ENCODE measurements at regions not wholly inside any gene's neighbourhood (a gene's known extent, or its start where the extent isn't known, plus 50 kb on each side); places are given as distances from the start of the nearest gene placed in this dataset.
A peak's percentile ranks its signal among the peaks of the same experiment; 100 is the strongest.

DNA sequence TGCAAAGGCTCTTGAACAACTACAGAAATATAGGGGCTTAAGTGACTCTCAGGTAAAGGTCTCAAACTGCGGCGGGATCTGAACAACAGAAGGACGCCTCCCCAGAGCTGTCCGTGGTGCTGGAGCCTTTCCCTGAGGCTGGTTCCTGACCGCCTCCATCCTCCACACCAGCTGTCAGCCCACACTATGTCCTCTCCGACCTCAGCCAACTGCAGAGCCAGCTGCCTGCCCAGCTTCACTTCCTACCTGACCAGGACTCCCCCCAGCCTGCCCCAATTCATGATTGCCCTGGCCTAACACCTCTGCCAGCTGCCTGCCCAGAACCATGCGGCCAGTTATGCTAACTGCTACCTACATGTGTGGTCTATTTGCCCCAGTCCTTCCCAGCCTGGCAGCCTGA, 63.6 kb upstream of the ZC3H12A start:
- Histone ChIP-seq H3K4me1 (ENCODE audit: insufficient read depth, low read length) (peaks cover 5% of the 10 kb centered on the region; the same call in 1 of the 2 replicates), H3K9me3 (ENCODE audit: control insufficient read depth, low read depth, low read length) (no peaks in the 10 kb centered on the region), H2AK5ac (ENCODE audit: insufficient read length, low read length) (no peak overlapping the region), H2AFZ (ENCODE audit: low read length) (no peak overlapping the region), H3K27me3 (ENCODE audit: insufficient read depth, low read length) (no peaks in the 10 kb centered on the region), H3K4ac (ENCODE audit: low read depth, low read length) (no peak overlapping the region), H3K23ac (ENCODE audit: insufficient read length, low read depth, low read length) (no peak overlapping the region), H2BK20ac (ENCODE audit: low read depth, low read length, poor library complexity, severe bottlenecking) (no peak overlapping the region), H3K14ac (ENCODE audit: insufficient read depth, low read length) (no peak overlapping the region), H2BK5ac (ENCODE audit: insufficient read length, low read length) (no peak overlapping the region), H4K91ac (ENCODE audit: insufficient read length, low read depth, low read length) (no peak overlapping the region), H2BK120ac (ENCODE audit: low read depth, low read length, poor library complexity, severe bottlenecking) (no peak overlapping the region), H2BK15ac (ENCODE audit: low read depth, low read length) (no peak overlapping the region), H3K4me2 (ENCODE audit: insufficient read depth, insufficient read length, low read length) (no peak overlapping the region), H3K56ac (ENCODE audit: insufficient read length, low read depth, low read length) (no peak overlapping the region), H3K9ac (ENCODE audit: extremely low read depth, insufficient read length, low read length) (no peak overlapping the region), H3K27ac (ENCODE audit: insufficient read length, low read depth, low read length) (no peak overlapping the region), H2BK12ac (ENCODE audit: insufficient read length, low read depth, low read length) (no peak overlapping the region), H4K5ac (ENCODE audit: insufficient read length, low read depth, low read length) (no peak overlapping the region), H3K79me1 (ENCODE audit: insufficient read depth, low read depth, low read length, poor library complexity, severe bottlenecking) (no peaks in the 10 kb centered on the region), H3K23me2 (ENCODE audit: insufficient read length, low read depth, low read length, poor library complexity, severe bottlenecking) (no peaks in the 10 kb centered on the region), H3T11ph (ENCODE audit: low read length) (no peak overlapping the region), H4K8ac (replicated peaks; ENCODE audit: insufficient read length, low read depth, low read length) (no peak overlapping the region), H4K20me1 (ENCODE audit: control insufficient read depth, insufficient read depth, insufficient read length) (no peaks in the 10 kb centered on the region), H3K79me2 (ENCODE audit: insufficient read depth, low read length) (no peaks in the 10 kb centered on the region), H3K18ac (ENCODE audit: insufficient read length, low read depth, low read length) (no peak overlapping the region)
- no peak overlapping the region; a peak in 1 of 7 replicates for H3K27ac Mint-ChIP-seq
- peaks cover 3 to 5% (median 3%) of the 10 kb centered on the region in 3 experiments for H3K36me3 Mint-ChIP-seq (ENCODE audit: insufficient read depth in 1 of 3, low read depth in 3 of 3)
- no peak overlapping the region for H3K4me3 Mint-ChIP-seq
- DNase-seq: peak; percentile 77
- peaks cover 8% of the 10 kb centered on the region for H3K27me3 Mint-ChIP-seq (ENCODE audit: low read depth)
- WGBS (ENCODE audit: extremely low coverage, insufficient read length, low lambda C conversion rate): no CpG with 5 or more reads among the region's 7 CpGs
- peaks cover 5 to 9% of the 10 kb centered on the region in 2 experiments for H3K9me3 Mint-ChIP-seq
- TF ChIP-seq, protein P1, sequence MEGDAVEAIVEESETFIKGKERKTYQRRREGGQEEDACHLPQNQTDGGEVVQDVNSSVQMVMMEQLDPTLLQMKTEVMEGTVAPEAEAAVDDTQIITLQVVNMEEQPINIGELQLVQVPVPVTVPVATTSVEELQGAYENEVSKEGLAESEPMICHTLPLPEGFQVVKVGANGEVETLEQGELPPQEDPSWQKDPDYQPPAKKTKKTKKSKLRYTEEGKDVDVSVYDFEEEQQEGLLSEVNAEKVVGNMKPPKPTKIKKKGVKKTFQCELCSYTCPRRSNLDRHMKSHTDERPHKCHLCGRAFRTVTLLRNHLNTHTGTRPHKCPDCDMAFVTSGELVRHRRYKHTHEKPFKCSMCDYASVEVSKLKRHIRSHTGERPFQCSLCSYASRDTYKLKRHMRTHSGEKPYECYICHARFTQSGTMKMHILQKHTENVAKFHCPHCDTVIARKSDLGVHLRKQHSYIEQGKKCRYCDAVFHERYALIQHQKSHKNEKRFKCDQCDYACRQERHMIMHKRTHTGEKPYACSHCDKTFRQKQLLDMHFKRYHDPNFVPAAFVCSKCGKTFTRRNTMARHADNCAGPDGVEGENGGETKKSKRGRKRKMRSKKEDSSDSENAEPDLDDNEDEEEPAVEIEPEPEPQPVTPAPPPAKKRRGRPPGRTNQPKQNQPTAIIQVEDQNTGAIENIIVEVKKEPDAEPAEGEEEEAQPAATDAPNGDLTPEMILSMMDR (conservative IDR thresholded peaks at IDR 0.05): no peak
- peaks cover 15 to 29% of the 10 kb centered on the region in 2 experiments for H3K4me1 Mint-ChIP-seq

Data from H9 (cell line).